Fibroblast of the conjunctiva (primary cell): ENCODE measurements at regions not wholly inside any gene's neighbourhood (a gene's known extent, or its start where the extent isn't known, plus 50 kb on each side); places are given as distances from the start of the nearest gene placed in this dataset.

Source experiments
- DNase-seq: peaks from one replicate; pipeline ENCODE4 v3.0.0-alpha.2; 2010; ENCODE audit warnings: low read depth

- no peak for DNase-seq
Measured at GRCh38 chr18:61756244-61756643, 136.6 kb downstream of the RNF152 start.

GRCh38 chr18:61755555-61755954 is 137.3 kb downstream of the RNF152 start:
- DNase-seq = no peak

GRCh38 chr18:61754039-61754583 is 138.7 kb downstream of the RNF152 start:
- DNase-seq = no peak

GRCh38 chr18:61753373-61753772 is 139.4 kb downstream of the RNF152 start:
- DNase-seq = no peak

- no peak for DNase-seq
Measured at GRCh38 chr18:61752973-61753372, 139.8 kb downstream of the RNF152 start.

GRCh38 chr18:61750840-61751668 is 141.8 kb downstream of the RNF152 start:
- DNase-seq = no peak

GRCh38 chr18:61749546-61749945 is 143.3 kb downstream of the RNF152 start:
- no peak for DNase-seq

- DNase-seq = no peak
Measured at GRCh38 chr18:61749031-61749430, 143.8 kb downstream of the RNF152 start.

- no peak for DNase-seq
Measured at GRCh38 chr18:61748004-61748403, 144.8 kb downstream of the RNF152 start.

- DNase-seq = no peak
Measured at GRCh38 chr18:61743775-61744531, 148.9 kb downstream of the RNF152 start.

- DNase-seq = no peak
Measured at GRCh38 chr18:61742565-61743429, 150.0 kb downstream of the RNF152 start.

- DNase-seq = no peak
Measured at GRCh38 chr18:61741881-61742454, 150.8 kb downstream of the RNF152 start.

- no peak for DNase-seq
Measured at GRCh38 chr18:61738488-61738887, 154.3 kb downstream of the RNF152 start.

- no peak for DNase-seq
Measured at GRCh38 chr18:61738042-61738441, 154.8 kb downstream of the RNF152 start.

GRCh38 chr18:61736133-61736532 is 156.7 kb downstream of the RNF152 start:
- no peak for DNase-seq

- no peak for DNase-seq
Measured at GRCh38 chr18:61735564-61736102, 157.2 kb downstream of the RNF152 start.

- no peak for DNase-seq
Measured at GRCh38 chr18:61734396-61734795, 158.4 kb downstream of the RNF152 start.

- DNase-seq = no peak
Measured at GRCh38 chr18:61732854-61733253, 160.0 kb downstream of the RNF152 start.

- DNase-seq = no peak
Measured at GRCh38 chr18:61731693-61732376, 161.0 kb downstream of the RNF152 start.

GRCh38 chr18:61731178-61731577 is 161.6 kb downstream of the RNF152 start:
- DNase-seq = peak; percentile 16

GRCh38 chr18:61729322-61729721 is 163.5 kb downstream of the RNF152 start:
- DNase-seq = no peak
